ENCODE measurements at regions not wholly inside any gene's neighbourhood (a gene's known extent, or its start where the extent isn't known, plus 50 kb on each side); places are given as distances from the start of the nearest gene placed in this dataset.

- TF ChIP-seq EP300 (IDR thresholded peaks at IDR 0.05) (no peak), POLR2A (IDR thresholded peaks at IDR 0.05) (no peak)
- TF ChIP-seq, protein P1, sequence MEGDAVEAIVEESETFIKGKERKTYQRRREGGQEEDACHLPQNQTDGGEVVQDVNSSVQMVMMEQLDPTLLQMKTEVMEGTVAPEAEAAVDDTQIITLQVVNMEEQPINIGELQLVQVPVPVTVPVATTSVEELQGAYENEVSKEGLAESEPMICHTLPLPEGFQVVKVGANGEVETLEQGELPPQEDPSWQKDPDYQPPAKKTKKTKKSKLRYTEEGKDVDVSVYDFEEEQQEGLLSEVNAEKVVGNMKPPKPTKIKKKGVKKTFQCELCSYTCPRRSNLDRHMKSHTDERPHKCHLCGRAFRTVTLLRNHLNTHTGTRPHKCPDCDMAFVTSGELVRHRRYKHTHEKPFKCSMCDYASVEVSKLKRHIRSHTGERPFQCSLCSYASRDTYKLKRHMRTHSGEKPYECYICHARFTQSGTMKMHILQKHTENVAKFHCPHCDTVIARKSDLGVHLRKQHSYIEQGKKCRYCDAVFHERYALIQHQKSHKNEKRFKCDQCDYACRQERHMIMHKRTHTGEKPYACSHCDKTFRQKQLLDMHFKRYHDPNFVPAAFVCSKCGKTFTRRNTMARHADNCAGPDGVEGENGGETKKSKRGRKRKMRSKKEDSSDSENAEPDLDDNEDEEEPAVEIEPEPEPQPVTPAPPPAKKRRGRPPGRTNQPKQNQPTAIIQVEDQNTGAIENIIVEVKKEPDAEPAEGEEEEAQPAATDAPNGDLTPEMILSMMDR (IDR thresholded peaks at IDR 0.05) = no peak
Observed at GRCh38 chr4:18568600-18568999, 547.0 kb upstream of the LCORL start.
